Epithelial cell of esophagus (primary cell): ENCODE measurements at regions not wholly inside any gene's neighbourhood (a gene's known extent, or its start where the extent isn't known, plus 50 kb on each side); places are given as distances from the start of the nearest gene placed in this dataset.
A peak's percentile ranks its signal among the peaks of the same experiment; 100 is the strongest.
"Not testable (repeated sequence)": the region's sequence is repeated elsewhere in the genome, so short reads cannot be mapped to it uniquely, and the experiment has no call there.

Experiments used
- DNase-seq: peaks from one replicate; pipeline ENCODE4 v3.0.0; 2010; ENCODE audit warnings: low read depth
- H3K4me3 ChIP-seq: 2 replicates; pipeline ENCODE4 v1.5.1; 2011; ENCODE audit warnings: mild to moderate bottlenecking, low read length, control low read depth
- CTCF ChIP-seq: IDR thresholded peaks from 2 replicates; pipeline ENCODE4 v1.5.1; 2011; ENCODE audit warnings: low read depth, mild to moderate bottlenecking, low read length, control low read depth, inconsistent platforms; ENCODE audit not compliant: insufficient read depth; ENCODE audit errors: missing control alignments

GRCh38 chr12:8282181-8282580 is 54.8 kb upstream of the FAM90A1 start:
- DNase-seq, result peak; percentile 50
- H3K4me3 ChIP-seq, result not testable (repeated sequence)

- H3K4me3 ChIP-seq, result not testable (repeated sequence)
- DNase-seq, result peak; percentile 81
Observed at GRCh38 chr12:8285681-8286080, 58.3 kb upstream of the FAM90A1 start.

GRCh38 chr12:8291764-8292163 is 64.3 kb upstream of the FAM90A1 start:
- not testable (repeated sequence) for DNase-seq

GRCh38 chr12:8294662-8295061 is 67.2 kb upstream of the FAM90A1 start:
- H3K4me3 ChIP-seq, result not testable (repeated sequence)

More at GRCh38 chr12:8291764-8292163, 64.3 kb upstream of the FAM90A1 start:
- not testable (repeated sequence) for H3K4me3 ChIP-seq

GRCh38 chr12:8308611-8309010 is 81.2 kb upstream of the FAM90A1 start:
- not testable (repeated sequence) for DNase-seq, H3K4me3 ChIP-seq

More at GRCh38 chr12:8294662-8295061, 67.2 kb upstream of the FAM90A1 start:
- not testable (repeated sequence) for DNase-seq

- not testable (repeated sequence) for H3K4me3 ChIP-seq, DNase-seq
Observed at GRCh38 chr12:8315997-8316396, 88.6 kb upstream of the FAM90A1 start.

GRCh38 chr12:8317675-8318074 is 90.3 kb upstream of the FAM90A1 start:
- not testable (repeated sequence) for DNase-seq, H3K4me3 ChIP-seq

GRCh38 chr12:8320251-8320730 is 92.9 kb upstream of the FAM90A1 start:
- H3K4me3 ChIP-seq, result not testable (repeated sequence)
- DNase-seq, result peak; percentile 0

- DNase-seq, H3K4me3 ChIP-seq: not testable (repeated sequence)
Observed at GRCh38 chr12:8320791-8321370, 93.5 kb upstream of the FAM90A1 start.

- not testable (repeated sequence) for DNase-seq, H3K4me3 ChIP-seq
Observed at GRCh38 chr12:8325145-8325839, 97.9 kb upstream of the FAM90A1 start.

- H3K4me3 ChIP-seq, DNase-seq: not testable (repeated sequence)
Observed at GRCh38 chr12:8328835-8329234, 101.4 kb upstream of the FAM90A1 start.

- not testable (repeated sequence) for H3K4me3 ChIP-seq
Observed at GRCh38 chr12:8332373-8332772, 105.0 kb upstream of the FAM90A1 start.

GRCh38 chr12:8351073-8351472 is 104.7 kb upstream of the CLEC6A start:
- DNase-seq, H3K4me3 ChIP-seq: not testable (repeated sequence)

More at GRCh38 chr12:8332373-8332772, 105.0 kb upstream of the FAM90A1 start:
- DNase-seq, result not testable (repeated sequence)

- not testable (repeated sequence) for H3K4me3 ChIP-seq, DNase-seq
Observed at GRCh38 chr12:8354741-8355140, 101.0 kb upstream of the CLEC6A start.

GRCh38 chr12:8355531-8355930 is 100.2 kb upstream of the CLEC6A start:
- DNase-seq, H3K4me3 ChIP-seq: not testable (repeated sequence)

GRCh38 chr12:8373744-8374143 is 82.0 kb upstream of the CLEC6A start:
- H3K4me3 ChIP-seq, result not testable (repeated sequence)
- peak; percentile 42 for TF ChIP-seq CTCF
- peak; percentile 9 for DNase-seq

- not testable (repeated sequence) for DNase-seq, H3K4me3 ChIP-seq
Observed at GRCh38 chr12:8375122-8375521, 80.6 kb upstream of the CLEC6A start.

- not testable (repeated sequence) for H3K4me3 ChIP-seq, DNase-seq
Observed at GRCh38 chr12:8377756-8378155, 78.0 kb upstream of the CLEC6A start.

- not testable (repeated sequence) for H3K4me3 ChIP-seq, DNase-seq
Observed at GRCh38 chr12:8382556-8382955, 73.2 kb upstream of the CLEC6A start.
